ENCODE measurements at regions not wholly inside any gene's neighbourhood (a gene's known extent, or its start where the extent isn't known, plus 50 kb on each side); places are given as distances from the start of the nearest gene placed in this dataset.

DNA sequence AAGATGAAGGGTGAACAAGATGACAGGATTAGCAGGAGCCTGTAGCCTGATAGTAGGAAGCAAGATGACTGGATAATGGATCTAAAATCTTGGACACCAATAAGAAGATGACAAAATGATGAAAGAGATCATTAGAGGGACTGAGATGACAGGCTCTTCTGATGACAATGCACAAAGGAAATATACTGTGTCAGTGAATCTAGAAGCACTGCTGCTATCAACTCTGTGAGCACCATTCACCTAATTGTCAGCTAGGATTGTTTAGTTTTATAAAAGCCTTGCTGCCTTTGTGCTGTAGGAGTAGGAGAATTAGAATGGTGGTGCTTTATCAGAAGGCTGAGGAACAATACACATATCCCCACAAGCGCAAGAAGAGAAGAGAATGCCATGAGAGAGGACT is 1127.8 kb downstream of the DTWD2 start:
- H3K4me3 ChIP-seq (ENCODE audit: low read depth, low read length) = no peak overlapping the region
- TF ChIP-seq, protein P1, sequence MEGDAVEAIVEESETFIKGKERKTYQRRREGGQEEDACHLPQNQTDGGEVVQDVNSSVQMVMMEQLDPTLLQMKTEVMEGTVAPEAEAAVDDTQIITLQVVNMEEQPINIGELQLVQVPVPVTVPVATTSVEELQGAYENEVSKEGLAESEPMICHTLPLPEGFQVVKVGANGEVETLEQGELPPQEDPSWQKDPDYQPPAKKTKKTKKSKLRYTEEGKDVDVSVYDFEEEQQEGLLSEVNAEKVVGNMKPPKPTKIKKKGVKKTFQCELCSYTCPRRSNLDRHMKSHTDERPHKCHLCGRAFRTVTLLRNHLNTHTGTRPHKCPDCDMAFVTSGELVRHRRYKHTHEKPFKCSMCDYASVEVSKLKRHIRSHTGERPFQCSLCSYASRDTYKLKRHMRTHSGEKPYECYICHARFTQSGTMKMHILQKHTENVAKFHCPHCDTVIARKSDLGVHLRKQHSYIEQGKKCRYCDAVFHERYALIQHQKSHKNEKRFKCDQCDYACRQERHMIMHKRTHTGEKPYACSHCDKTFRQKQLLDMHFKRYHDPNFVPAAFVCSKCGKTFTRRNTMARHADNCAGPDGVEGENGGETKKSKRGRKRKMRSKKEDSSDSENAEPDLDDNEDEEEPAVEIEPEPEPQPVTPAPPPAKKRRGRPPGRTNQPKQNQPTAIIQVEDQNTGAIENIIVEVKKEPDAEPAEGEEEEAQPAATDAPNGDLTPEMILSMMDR (conservative IDR thresholded peaks at IDR 0.05; ENCODE audit: low read depth, low read length) = no peak
- DNase-seq (ENCODE audit: low read depth) = no peak

DNA sequence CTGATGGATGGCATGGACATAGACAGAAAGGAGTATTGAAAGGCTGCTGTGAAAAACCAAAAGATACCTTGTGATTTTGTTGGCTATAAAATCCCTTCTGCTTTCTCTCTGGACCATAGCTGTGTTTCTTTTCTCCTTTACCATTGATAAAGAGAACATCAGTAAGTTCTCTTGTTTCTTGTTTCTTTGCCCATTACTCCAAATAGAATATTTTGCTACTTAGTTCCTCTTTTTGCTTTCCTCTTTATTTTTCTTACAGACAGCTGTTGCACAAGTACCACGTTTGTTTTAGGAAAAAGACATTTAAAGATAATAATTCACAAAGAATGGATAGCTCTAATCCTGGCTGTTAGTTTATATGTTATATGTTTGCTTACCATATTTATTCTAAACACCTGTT is 1129.2 kb downstream of the DTWD2 start:
- TF ChIP-seq, protein P1 (conservative IDR thresholded peaks at IDR 0.05; ENCODE audit: low read depth, low read length) = no peak
- no peak overlapping the region for H3K4me3 ChIP-seq (ENCODE audit: low read depth, low read length)
- DNase-seq (ENCODE audit: low read depth) = no peak

DNA sequence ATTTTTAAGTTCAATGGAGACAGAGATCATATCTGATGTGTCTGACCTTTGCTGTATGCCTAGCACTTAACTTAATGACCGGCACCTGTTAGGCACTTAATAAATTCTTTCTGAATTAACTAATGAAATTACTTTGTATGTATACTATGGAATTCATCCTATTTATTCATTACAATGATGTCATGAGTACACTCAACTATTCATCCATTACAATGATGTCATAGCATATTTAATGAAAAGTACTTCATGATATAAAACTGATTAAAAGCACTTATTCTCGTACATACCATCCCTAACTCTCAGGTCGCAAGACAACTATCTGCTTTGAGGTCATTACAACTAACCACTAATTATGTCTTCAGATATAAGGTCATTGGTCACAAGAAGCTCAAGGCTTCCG is 1131.6 kb downstream of the DTWD2 start:
- TF ChIP-seq, protein P1 (conservative IDR thresholded peaks at IDR 0.05; ENCODE audit: low read depth, low read length) = no peak
- DNase-seq (ENCODE audit: low read depth) = no peak
- no peak overlapping the region for H3K4me3 ChIP-seq (ENCODE audit: low read depth, low read length)

DNA sequence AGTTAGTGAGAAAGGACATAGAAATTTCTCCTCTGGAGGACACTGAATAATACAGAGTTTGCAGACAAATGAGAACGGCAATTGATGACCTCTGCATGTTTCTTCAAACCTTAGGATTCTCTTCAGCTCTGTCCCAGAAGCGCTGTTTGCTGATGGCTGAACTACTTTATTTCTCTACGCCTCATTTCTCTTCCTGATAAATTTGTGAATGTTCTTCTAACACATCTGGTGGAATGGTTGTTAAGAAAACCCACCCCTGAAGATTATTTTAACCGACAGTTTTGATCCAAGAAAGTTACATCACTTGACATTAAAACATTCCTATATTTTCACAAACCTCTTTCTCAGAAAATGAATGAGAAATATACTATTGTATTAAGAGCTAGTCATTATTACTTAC is 1150.6 kb downstream of the DTWD2 start:
- DNase-seq (ENCODE audit: low read depth) = no peak
- TF ChIP-seq, protein P1 (conservative IDR thresholded peaks at IDR 0.05; ENCODE audit: low read depth, low read length) = no peak
- H3K4me3 ChIP-seq (ENCODE audit: low read depth, low read length) = no peak overlapping the region

DNA sequence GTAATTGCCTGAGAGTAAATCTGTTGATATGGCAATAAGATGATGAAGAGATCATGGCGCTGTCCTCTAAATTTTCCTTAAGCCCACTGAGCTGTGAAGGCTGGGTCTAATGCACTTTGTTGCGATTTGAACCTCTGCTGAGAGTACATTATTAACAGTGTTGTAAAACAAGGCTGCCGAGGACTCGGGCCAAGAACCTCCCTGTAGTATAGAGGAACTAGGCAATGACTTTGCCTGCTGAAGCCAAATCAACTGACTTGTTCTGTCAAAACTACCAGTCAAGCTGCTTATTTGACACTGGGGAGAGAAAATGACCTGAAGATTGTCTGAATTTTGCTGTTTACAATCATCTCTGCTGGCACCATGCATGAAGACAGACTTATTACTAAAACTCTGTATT is 1154.7 kb downstream of the DTWD2 start:
- DNase-seq (ENCODE audit: low read depth) = no peak
- no peak overlapping the region for H3K4me3 ChIP-seq (ENCODE audit: low read depth, low read length)
- TF ChIP-seq, protein P1 (conservative IDR thresholded peaks at IDR 0.05; ENCODE audit: low read depth, low read length) = no peak

DNA sequence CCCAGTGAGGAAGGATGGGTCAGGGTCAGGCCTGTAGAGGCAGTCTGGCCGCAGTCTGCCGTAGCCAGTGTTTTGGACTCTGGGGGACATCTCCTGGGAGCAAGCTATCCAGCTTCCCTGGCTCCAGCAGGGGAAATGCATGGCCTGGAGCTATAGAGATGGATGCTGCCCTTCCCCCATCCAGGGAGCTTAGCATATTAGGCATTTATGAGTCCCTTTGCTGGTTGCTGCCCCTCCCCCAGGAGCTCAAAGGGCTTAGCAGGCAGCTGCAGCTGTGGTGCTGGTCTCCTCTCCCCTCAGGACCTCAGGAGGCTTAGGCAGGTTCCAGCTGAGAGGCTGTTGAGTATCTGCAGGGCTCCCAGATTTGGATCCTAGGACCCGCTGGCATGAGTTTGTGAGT is 1158.7 kb downstream of the DTWD2 start:
- TF ChIP-seq, protein P1 (conservative IDR thresholded peaks at IDR 0.05; ENCODE audit: low read depth, low read length) = no peak
- no peak for DNase-seq (ENCODE audit: low read depth)
- no peak overlapping the region for H3K4me3 ChIP-seq (ENCODE audit: low read depth, low read length)

DNA sequence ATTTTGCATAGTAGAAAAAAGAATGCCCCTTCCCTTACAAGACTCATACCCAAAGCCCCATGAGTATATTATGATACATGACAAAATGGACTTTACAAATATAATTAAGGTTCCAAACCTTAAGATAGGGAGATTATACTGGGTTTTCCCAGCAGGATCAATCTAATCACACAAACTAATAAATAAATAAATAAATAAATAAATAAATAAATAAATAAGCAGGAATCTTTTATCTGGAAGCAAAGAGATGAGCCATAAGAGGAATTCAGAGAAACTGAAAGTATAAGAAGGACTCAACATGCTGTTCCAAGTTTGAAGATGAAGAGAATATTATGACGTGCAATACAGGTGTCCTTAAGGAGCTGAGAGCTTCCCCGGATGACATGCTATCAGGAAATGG is 1174.5 kb downstream of the DTWD2 start:
- no peak overlapping the region for H3K4me3 ChIP-seq (ENCODE audit: low read depth, low read length)
- TF ChIP-seq, protein P1 (conservative IDR thresholded peaks at IDR 0.05; ENCODE audit: low read depth, low read length) = no peak
- no peak for DNase-seq (ENCODE audit: low read depth)
